HepG2 (cell line): ENCODE measurements at regions not wholly inside any gene's neighbourhood (a gene's known extent, or its start where the extent isn't known, plus 50 kb on each side); places are given as distances from the start of the nearest gene placed in this dataset.

Experiments used
- ATAC-seq: fragments of 200-7000 bp; cut with Tn5 transposase; 3 replicates; pipeline ENCODE4 v1.9.1; 2020; ENCODE audit warnings: mild to moderate bottlenecking, moderate library complexity
- BruUV-seq: library from RNA; stranded (reverse); fragments of 400-500 nt; replicated peaks from 2 replicates; lab custom pipeline; 2021; lab: Mats Ljungman, UMichigan
- CTCF ChIA-PET: fragments of 300-600 bp; formaldehyde crosslinking; extraction: SDS; loops from one replicate; lab custom pipeline; 2021; ENCODE audit warnings: low total read pairs, inconsistent platforms, low intra/inter-chr PET ratio; lab: Yijun Ruan, JAX
- POLR2A ChIA-PET: fragments of 350-600 bp; sonication (Branson Sonifier 250); formaldehyde crosslinking; loops from one replicate; lab custom pipeline; 2020; ENCODE audit warnings: antibody characterized with exemption, inconsistent platforms; lab: Yijun Ruan, JAX
- DNase-seq: peaks from one replicate; pipeline ENCODE4 v3.0.0-alpha.2; 2015; ENCODE audit warnings: low spot score
- FAIRE-seq: peaks from 3 replicates; lab custom pipeline; 2011; peaks lifted over from hg19 to GRCh38; lab: Jason Lieb, UNC
- H2AFZ ChIP-seq: one replicate; pipeline ENCODE4 v1.6.1; 2011; ENCODE audit warnings: low read length, inconsistent platforms
- H3K27ac ChIP-seq: fragments of 300-600 bp; 3 replicates; pipeline ENCODE4 v1.8.0; 2011; ENCODE audit warnings: mixed run types, mild to moderate bottlenecking, mixed read lengths, low read length, inconsistent platforms; ENCODE audit not compliant: insufficient read depth; ENCODE audit errors: extremely low read length
- H3K27me3 ChIP-seq, 2 experiments: fragments of 200-600 bp in 1 of 2; 2 replicates in 1 of 2; 3 replicates in 1 of 2; pipeline versions ENCODE4 v1.6.0 to v1.8.0; 2011; ENCODE audit warnings: low read length in 2 of 2, mild to moderate bottlenecking in 2 of 2, moderate library complexity in 2 of 2, inconsistent platforms in 1 of 2; ENCODE audit not compliant: insufficient read depth in 2 of 2, control insufficient read depth in 1 of 2
- H3K36me3 ChIP-seq, 2 experiments: fragments of 200-600 bp in 1 of 2; replicated peaks in 1 of 2; 2 replicates in 1 of 2; 3 replicates in 1 of 2; pipeline versions ENCODE4 v1.5.1 to v1.8.0; 2011; ENCODE audit warnings: low read length in 2 of 2, inconsistent platforms in 1 of 2; ENCODE audit not compliant: insufficient read depth in 2 of 2, control insufficient read depth in 1 of 2
- H3K4me1 ChIP-seq: 2 replicates; pipeline ENCODE4 v1.5.1; 2012; ENCODE audit warnings: low read length, inconsistent platforms; ENCODE audit not compliant: insufficient read depth
- H3K4me2 ChIP-seq: 2 replicates; pipeline ENCODE4 v1.6.0; 2011; ENCODE audit warnings: low read depth, low read length, inconsistent platforms
- H3K4me3 ChIP-seq, 3 experiments: fragments of 200-600 bp in 1 of 3; sonication (generic), shearing (Covaris generic) in 1 of 3; replicated peaks in 1 of 3; 2 replicates each; pipeline ENCODE4 v1.5.1; 2011 to 2016; ENCODE audit warnings: low read length in 3 of 3, inconsistent platforms in 2 of 3, low read depth in 2 of 3, mild to moderate bottlenecking in 2 of 3, control low read depth in 1 of 3, mixed read lengths in 1 of 3; ENCODE audit not compliant: insufficient read depth in 1 of 3
- H3K79me2 ChIP-seq: one replicate; pipeline ENCODE4 v1.6.1; 2011; ENCODE audit warnings: low read length, inconsistent platforms; ENCODE audit not compliant: insufficient read depth
- H3K9ac ChIP-seq: 2 replicates; pipeline ENCODE4 v1.6.0; 2011; ENCODE audit warnings: mild to moderate bottlenecking, low read depth, low read length, inconsistent platforms; ENCODE audit not compliant: insufficient read depth
- H3K9me3 ChIP-seq: 2 replicates; pipeline ENCODE4 v1.5.1; 2012; ENCODE audit warnings: mild to moderate bottlenecking, low read length
- H4K20me1 ChIP-seq: 2 replicates; pipeline ENCODE4 v1.6.0; 2011; ENCODE audit warnings: inconsistent platforms, mild to moderate bottlenecking, low read length, moderate library complexity; ENCODE audit not compliant: insufficient read depth
- ATF7-NPFF ChIP-seq: sonication (generic); formaldehyde crosslinking; IDR thresholded peaks from 2 replicates; pipeline ENCODE4 v1.8.1; 2023; ENCODE audit warnings: mild to moderate bottlenecking, low read depth, missing genetic modification reagents, moderate library complexity
- CEBPB ChIP-seq: IDR thresholded peaks from 2 replicates; pipeline ENCODE4 v1.6.1; 2011; ENCODE audit warnings: low read depth, low read length, improper control_type of control experiment, borderline replicate concordance
- GPN1 ChIP-seq: sonication (generic); formaldehyde crosslinking; IDR thresholded peaks from 2 replicates; pipeline ENCODE4 v1.5.1; 2020; ENCODE audit warnings: missing genetic modification reagents, borderline replicate concordance
- NFAT5 ChIP-seq: sonication (generic); formaldehyde crosslinking; IDR thresholded peaks from 2 replicates; pipeline ENCODE4 v1.4.0; 2020; ENCODE audit warnings: missing genetic modification reagents
- NR2F6 ChIP-seq, 2 experiments: IDR thresholded peaks; 2 replicates each; pipeline ENCODE4 v1.6.1; 2016; ENCODE audit warnings: antibody characterized with exemption in 1 of 2, mild to moderate bottlenecking in 1 of 2
- PRDM10 ChIP-seq: sonication (generic); formaldehyde crosslinking; IDR thresholded peaks from 2 replicates; pipeline ENCODE4 v1.4.0; 2020; ENCODE audit warnings: low read depth, missing genetic modification reagents
- RBAK ChIP-seq: sonication (generic); formaldehyde crosslinking; IDR thresholded peaks from 2 replicates; pipeline ENCODE4 v1.5.1; 2020; ENCODE audit warnings: mild to moderate bottlenecking, missing genetic modification reagents
- SNAPC2 ChIP-seq: sonication (generic); formaldehyde crosslinking; IDR thresholded peaks from 2 replicates; pipeline ENCODE4 v1.8.1; 2022; ENCODE audit warnings: mild to moderate bottlenecking, missing genetic modification reagents
- THYN1 ChIP-seq: sonication (generic); formaldehyde crosslinking; IDR thresholded peaks from 2 replicates; pipeline ENCODE4 v1.8.1; 2023; ENCODE audit warnings: low read depth, mild to moderate bottlenecking, moderate library complexity, missing genetic modification reagents, borderline replicate concordance
- ZNF337 ChIP-seq: sonication (generic); formaldehyde crosslinking; IDR thresholded peaks from 2 replicates; pipeline ENCODE4 v1.5.1; 2020; ENCODE audit warnings: missing genetic modification reagents, low read depth, mild to moderate bottlenecking, borderline replicate concordance
- ZNF451 ChIP-seq: sonication (generic); formaldehyde crosslinking; IDR thresholded peaks from 2 replicates; pipeline ENCODE4 v1.5.0; 2020; ENCODE audit warnings: mild to moderate bottlenecking, missing genetic modification reagents
- ZSCAN5A ChIP-seq: sonication (generic); formaldehyde crosslinking; IDR thresholded peaks from 2 replicates; pipeline ENCODE4 v1.8.0; 2022; ENCODE audit warnings: mild to moderate bottlenecking, missing genetic modification reagents, borderline replicate concordance
- WGBS: methylation state at CpG from one replicate; pipeline ENCODE4 v1.1.6; 2017; ENCODE audit warnings: low lambda C conversion rate; 5-methylcytosine and 5-hydroxymethylcytosine counted together
- in situ Hi-C: cut with HindIII; loops from 2 replicates; pipeline ENCODE4 v1.10.0; 2017; ENCODE audit warnings: low pct_unique_long_range_greater_than_20kb; ENCODE audit not compliant: extremely low pct_ligation_motif_present
- intact Hi-C: fragments of 100-400 bp; cut with micrococcal nuclease; formaldehyde crosslinking; loops from one replicate; pipeline ENCODE4 v1.10.0; 2022; ENCODE audit not compliant: unreplicated experiment
- TF ChIP-seq, protein P1 (sequence below): sonication (generic); formaldehyde crosslinking; IDR thresholded peaks from 2 replicates; pipeline ENCODE4 v1.4.0; 2020; ENCODE audit warnings: low read depth, mild to moderate bottlenecking, missing genetic modification reagents

- POLR2A ChIA-PET = no interaction called here
- TF ChIP-seq ZSCAN5A (CRISPR knock-in tag) = no peak
- TF ChIP-seq ZNF337 (CRISPR knock-in tag) = no peak
- TF ChIP-seq, protein P1, sequence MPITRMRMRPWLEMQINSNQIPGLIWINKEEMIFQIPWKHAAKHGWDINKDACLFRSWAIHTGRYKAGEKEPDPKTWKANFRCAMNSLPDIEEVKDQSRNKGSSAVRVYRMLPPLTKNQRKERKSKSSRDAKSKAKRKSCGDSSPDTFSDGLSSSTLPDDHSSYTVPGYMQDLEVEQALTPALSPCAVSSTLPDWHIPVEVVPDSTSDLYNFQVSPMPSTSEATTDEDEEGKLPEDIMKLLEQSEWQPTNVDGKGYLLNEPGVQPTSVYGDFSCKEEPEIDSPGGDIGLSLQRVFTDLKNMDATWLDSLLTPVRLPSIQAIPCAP (CRISPR knock-in tag) = no peak
- TF ChIP-seq ZNF451 (CRISPR knock-in tag) = no peak
- TF ChIP-seq RBAK = no peak
- TF ChIP-seq THYN1 (CRISPR knock-in tag) = no peak
- no peak for TF ChIP-seq NFAT5 (CRISPR knock-in tag)
- no peak for TF ChIP-seq GPN1
- TF ChIP-seq NR2F6 (IDR thresholded peaks at IDR 0.05) = no peak
- TF ChIP-seq NR2F6 (CRISPR knock-in tag; IDR thresholded peaks at IDR 0.05) = no peak
- no peak for TF ChIP-seq PRDM10 (CRISPR knock-in tag)
- no peak for TF ChIP-seq SNAPC2 (CRISPR knock-in tag)
- no peak for TF ChIP-seq ATF7-NPFF (CRISPR knock-in tag)
- TF ChIP-seq CEBPB = no peak
- BruUV-seq = no TSS peak
Observed at GRCh38 chr10:43868952-43869351, 220.3 kb upstream of the ZNF32 start.

More at GRCh38 chr10:43868952-43869351, 220.3 kb upstream of the ZNF32 start:
- Histone ChIP-seq H3K36me3 (no peaks in the 10 kb centered on the region), H3K9ac (no peak overlapping the region), H3K4me1 (peaks cover 50% of the 10 kb centered on the region), H3K9me3 (no peaks in the 10 kb centered on the region), H3K27me3 (no peaks in the 10 kb centered on the region; a peak in 2 of 5 replicates), H3K27ac (no peak overlapping the region), H3K4me2 (no peak overlapping the region), H2AFZ (no peak overlapping the region), H4K20me1 (no peaks in the 10 kb centered on the region), H3K4me3 (no peak overlapping the region), H3K79me2 (no peaks in the 10 kb centered on the region)
- in situ Hi-C loops = no loop called here
- no peak for FAIRE-seq
- CTCF ChIA-PET = no interaction called here
- WGBS = 88% methylated on average over 6 of the region's 6 CpGs
- ATAC-seq = no peak
- no peak for DNase-seq
- intact Hi-C loops = loop anchor here (10.0 kb wide), 1 partner anchor 386 kb away; no protein-coding TSS in a partner anchor
